Ecto neural progenitor cell (in vitro differentiated cells): ENCODE measurements at regions not wholly inside any gene's neighbourhood (a gene's known extent, or its start where the extent isn't known, plus 50 kb on each side); places are given as distances from the start of the nearest gene placed in this dataset.

Source experiments
- DNase-seq: peaks from one replicate; pipeline ENCODE4 v3.0.0-alpha.2; 2018; ENCODE audit warnings: low spot score

GRCh38 chr13:80036845-80037504, 304.0 kb downstream of the SPRY2 start:
- DNase-seq: no peak

- DNase-seq: no peak
These were observed 305.8 kb downstream of the SPRY2 start for GRCh38 chr13:80035096-80035495.

GRCh38 chr13:80033951-80034350, 307.0 kb downstream of the SPRY2 start:
- DNase-seq: no peak

GRCh38 chr13:80033286-80033685, 307.6 kb downstream of the SPRY2 start:
- DNase-seq: no peak

- no peak for DNase-seq
These were observed 310.4 kb downstream of the SPRY2 start for GRCh38 chr13:80030491-80030890.

GRCh38 chr13:80029170-80029569, 311.8 kb downstream of the SPRY2 start:
- no peak for DNase-seq

DNA sequence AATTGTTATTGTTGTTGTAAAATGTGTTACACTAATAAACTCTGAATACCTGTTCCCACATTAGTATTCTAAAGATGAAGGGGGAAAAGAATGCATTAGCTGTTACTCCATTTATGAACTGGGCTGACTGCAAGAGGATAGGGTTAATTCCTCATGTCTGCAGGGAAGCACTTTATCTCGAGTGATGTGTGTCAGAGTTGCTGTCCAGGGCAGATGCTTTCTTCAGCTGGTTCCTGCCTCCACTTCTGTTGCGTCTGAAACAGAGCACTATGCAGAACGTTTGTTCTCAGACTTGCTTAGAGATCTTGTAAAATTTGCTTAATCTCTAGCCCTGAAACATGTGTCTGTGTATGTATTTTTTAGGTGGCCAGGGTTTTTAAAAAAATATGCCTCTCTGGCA, 318.8 kb downstream of the SPRY2 start:
- no peak for DNase-seq

DNA sequence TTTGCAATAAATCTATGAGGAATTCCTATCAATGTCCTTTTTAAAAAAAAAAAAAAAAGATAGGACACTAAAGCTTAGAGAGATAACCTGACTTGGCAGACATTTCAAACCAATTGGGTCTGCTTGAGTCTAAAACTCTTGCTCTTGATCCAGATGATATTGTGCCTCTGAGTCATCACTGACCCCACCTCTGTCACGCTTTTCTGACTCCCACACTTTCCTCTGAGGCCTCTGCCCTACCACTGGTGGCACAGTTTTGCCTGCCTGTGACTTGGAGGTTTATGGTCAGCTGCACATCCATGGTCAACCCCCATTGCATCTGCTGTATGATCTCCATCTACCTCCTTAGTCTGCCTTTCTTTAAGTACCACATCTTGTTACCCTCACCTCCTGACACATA, 328.7 kb downstream of the SPRY2 start:
- DNase-seq: no peak

- no peak for DNase-seq
These were observed 329.3 kb downstream of the SPRY2 start for GRCh38 chr13:80011448-80012212.

DNA sequence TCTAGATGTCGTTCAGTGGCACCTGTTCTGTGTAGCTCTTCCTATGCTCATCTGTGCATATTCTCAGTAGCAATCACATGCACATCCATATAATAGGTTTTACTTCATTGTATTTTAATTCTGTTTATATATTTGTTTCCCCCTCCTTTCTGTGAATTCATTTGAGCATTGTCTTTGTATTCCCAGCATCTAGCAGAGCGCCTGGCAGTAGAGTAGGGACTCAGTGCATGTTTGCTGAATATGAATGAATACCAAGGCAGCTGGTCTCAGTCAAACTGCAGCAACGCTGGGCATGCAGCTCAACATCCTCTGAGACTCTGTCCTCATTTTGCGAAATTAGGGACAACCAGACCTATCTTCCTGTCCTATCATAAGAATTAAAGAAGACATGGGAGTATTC, 330.1 kb downstream of the SPRY2 start:
- no peak for DNase-seq

GRCh38 chr13:80010286-80010831, 330.6 kb downstream of the SPRY2 start:
- no peak for DNase-seq

DNA sequence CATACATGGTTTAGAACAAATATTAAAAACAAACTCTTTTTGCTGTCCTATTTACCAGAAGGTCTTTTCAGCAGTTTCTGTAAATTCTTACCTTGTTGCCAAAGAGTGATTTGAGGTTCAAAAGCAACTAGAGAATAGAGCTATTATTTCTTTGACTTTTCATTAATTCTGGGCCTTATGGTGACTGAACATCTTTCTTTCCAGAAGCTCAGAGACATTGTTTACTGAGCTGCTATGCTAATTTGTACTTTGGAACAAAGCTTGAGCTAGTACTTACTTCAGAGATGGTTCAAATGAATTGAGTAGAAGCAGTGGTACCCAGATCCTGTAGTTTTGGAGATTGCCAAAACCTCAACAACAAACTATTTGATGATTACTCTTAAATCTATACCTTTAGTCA, 331.2 kb downstream of the SPRY2 start:
- DNase-seq: no peak

DNA sequence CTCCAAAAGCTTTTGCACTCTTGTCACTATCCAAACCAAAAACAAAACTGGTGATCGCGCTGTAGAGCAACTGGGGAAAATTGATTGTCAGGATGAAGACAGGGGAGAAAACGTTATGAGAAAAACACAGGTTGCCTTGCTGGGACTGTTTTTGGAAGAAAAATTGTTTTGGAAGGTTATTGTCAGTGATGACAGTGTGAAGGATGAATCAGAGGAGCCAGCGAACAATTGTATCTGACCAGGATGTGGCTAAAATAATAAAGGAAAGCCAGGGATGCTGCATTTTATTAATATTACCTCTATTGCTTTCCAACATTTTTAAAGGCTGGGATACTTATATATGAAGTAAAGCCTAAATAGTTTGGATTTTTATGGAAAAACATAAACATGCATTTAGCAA, 334.0 kb downstream of the SPRY2 start:
- DNase-seq: no peak

- no peak for DNase-seq
These were observed 339.4 kb downstream of the SPRY2 start for GRCh38 chr13:80001510-80001842.

DNA sequence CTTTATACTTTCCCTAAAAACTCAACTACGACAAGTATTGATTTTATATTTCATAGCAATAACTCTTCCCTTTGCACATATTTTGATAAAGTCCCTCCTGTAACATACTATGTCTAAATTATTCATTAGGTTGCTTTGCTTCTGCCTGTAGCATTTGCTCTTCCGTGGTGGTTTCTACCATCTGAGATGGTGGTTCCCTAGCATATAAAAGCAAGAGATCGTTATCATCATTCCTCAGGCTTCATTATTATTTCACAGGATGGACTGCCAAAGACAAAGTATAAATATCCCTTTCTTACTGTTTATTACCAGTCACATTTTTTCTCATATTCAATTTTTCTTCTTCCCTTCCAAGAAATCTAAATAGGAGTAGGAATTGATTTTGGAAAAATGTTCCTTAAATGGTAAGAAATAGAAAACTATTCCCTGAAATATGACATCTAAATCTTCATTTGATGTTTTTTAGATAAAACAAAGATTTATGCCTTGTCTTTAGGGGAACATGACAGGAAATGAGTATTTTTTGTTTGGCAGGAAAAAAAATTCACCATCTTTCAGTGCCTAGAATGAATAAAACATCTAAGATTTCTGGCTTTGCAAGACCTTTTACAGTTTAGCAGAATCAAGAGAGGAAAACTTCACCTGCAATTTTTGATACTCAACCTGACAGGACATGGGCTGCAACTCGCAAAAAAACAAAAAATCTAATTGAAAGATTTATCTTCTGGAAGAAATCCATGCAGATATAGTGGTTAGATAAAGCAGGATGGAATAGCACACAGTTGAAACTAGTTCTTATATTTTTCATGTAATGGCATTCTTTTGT, 340.0 kb downstream of the SPRY2 start:
- no peak for DNase-seq

DNA sequence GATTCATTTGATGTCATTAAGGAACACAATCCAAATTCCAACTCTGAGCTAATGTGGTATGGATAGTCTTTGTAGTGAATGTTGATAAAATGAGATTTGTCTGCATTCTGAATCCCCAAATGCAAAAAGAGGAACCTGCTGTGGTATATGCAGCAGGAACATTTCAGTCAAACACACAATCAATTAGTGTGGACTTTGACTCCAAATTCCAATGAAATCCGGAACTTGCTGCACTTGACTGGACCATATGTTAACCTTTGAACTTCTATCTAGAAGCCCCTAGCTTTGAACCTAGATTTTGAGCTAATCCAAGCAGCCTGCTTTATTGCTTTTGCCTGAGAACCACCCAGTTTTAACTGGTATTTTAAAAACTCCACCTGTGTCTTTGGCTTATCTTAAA, 341.3 kb downstream of the SPRY2 start:
- DNase-seq: no peak

DNA sequence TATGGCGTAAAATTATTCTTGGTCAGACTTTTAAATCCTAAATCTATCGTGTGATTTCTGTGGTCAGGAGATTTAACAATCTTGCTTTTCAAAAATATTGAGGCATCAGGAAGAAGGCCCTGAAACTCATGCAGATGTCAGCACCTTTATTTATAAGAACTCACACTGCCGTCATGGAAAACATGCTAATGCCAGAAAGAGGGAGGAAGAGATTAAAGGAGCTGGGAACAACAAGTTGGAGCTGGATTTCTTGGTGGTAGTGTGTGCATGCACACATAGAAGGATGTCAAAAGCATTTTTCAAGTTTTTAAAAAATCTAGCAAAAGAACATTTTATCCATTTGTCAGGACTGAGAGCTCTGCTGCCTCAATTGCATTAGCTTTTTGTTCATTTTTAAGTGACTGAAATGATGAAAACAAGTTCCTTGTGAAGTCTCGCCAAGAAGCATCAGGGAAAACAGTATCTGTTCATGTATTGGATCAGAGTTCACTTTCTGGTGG, 342.5 kb downstream of the SPRY2 start:
- no peak for DNase-seq

DNA sequence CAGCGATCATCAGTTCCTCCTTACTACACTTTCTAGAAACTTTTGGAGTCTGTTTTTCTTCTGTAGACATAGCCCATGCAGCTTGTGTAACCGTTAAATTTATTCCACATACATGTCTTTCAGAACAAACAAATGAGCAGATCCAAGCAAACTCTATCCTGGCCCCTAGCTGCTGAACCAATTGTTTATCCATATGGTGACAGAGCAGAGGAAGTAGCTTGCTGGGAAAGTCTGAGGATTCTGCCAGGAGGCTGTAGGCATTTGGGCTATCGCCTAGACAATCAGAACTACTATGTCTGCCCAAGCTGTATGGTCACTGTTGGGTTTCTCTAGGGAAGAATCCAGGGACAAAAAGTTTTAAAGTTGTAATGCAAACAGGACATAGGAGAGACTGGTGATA, 343.7 kb downstream of the SPRY2 start:
- DNase-seq: no peak

DNA sequence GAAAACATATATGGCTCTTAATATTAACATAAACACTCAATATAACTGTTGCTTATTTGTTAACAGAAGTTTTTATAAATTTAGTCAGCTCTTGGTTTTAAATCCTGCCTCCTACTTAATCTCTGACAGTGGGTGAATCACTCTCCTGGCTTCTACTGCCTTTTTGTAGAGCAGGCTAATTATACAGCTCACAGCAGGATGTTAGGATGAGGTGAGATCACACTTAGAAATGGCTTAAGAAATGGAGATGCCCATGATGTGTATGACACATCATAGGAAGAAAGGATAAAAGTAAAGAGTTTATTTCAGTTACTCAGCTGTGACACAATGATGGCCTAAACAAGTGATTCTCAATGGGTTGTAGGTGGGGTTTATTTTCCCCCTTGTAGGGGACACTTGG, 345.6 kb downstream of the SPRY2 start:
- no peak for DNase-seq

GRCh38 chr13:79992111-79992510, 348.8 kb downstream of the SPRY2 start:
- DNase-seq: no peak

GRCh38 chr13:79990048-79990447, 350.9 kb downstream of the SPRY2 start:
- DNase-seq: no peak

GRCh38 chr13:79989217-79989661, 351.7 kb downstream of the SPRY2 start:
- DNase-seq: no peak

DNA sequence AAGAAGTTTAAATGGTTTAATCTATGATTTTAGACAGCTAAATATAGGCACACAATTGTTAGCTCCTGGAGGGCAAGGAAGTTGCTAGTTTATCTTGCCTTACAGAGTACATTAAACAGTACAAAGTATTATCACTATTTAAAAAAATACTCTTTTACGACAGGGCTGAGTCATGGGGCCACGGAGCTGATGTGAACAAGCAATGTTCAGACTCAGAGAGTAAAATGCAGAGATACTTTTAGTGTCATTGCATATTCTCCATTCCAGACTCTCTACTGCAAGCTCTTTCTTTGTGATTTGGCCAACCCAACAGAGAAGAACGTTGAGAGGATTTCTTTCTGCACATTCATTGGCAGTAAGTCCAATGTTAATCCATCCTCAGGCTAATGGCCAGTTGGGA, 352.4 kb downstream of the SPRY2 start:
- DNase-seq: no peak
